Loucy (cell line): ENCODE measurements at regions not wholly inside any gene's neighbourhood (a gene's known extent, or its start where the extent isn't known, plus 50 kb on each side); places are given as distances from the start of the nearest gene placed in this dataset.

Experiments
- H2AFZ ChIP-seq: fragments of 200-600 bp; sonication (generic); 2 replicates; pipeline ENCODE4 v1.6.0; 2016; ENCODE audit warnings: antibody characterized with exemption, mild to moderate bottlenecking, low read length, moderate library complexity
- H3F3A ChIP-seq: fragments of 200-600 bp; 2 replicates; pipeline ENCODE4 v1.6.0; 2016; ENCODE audit warnings: antibody characterized with exemption, low read depth, mild to moderate bottlenecking
- H3K27me3 ChIP-seq: fragments of 200-600 bp; sonication (generic); 2 replicates; pipeline ENCODE4 v1.6.1; 2014; ENCODE audit warnings: low read length, mild to moderate bottlenecking; ENCODE audit not compliant: insufficient read depth, poor library complexity, severe bottlenecking
- H3K36me3 ChIP-seq: fragments of 200-600 bp; sonication (generic); 2 replicates; pipeline ENCODE4 v1.6.1; 2016; ENCODE audit warnings: low read length; ENCODE audit not compliant: insufficient read depth
- H3K4me1 ChIP-seq: fragments of 200-600 bp; sonication (generic); 2 replicates; pipeline ENCODE4 v1.5.1; 2014; ENCODE audit warnings: low read length, mild to moderate bottlenecking; ENCODE audit not compliant: insufficient read depth, poor library complexity, severe bottlenecking
- H3K4me2 ChIP-seq: fragments of 200-600 bp; sonication (generic); 2 replicates; pipeline ENCODE4 v1.6.0; 2014; ENCODE audit warnings: antibody characterized with exemption, low read length, low read depth, mild to moderate bottlenecking; ENCODE audit not compliant: poor library complexity, severe bottlenecking
- H3K4me3 ChIP-seq: fragments of 200-600 bp; sonication (generic); 2 replicates; pipeline ENCODE4 v1.5.1; 2014; ENCODE audit warnings: low read length, mild to moderate bottlenecking, mixed read lengths; ENCODE audit not compliant: poor library complexity, severe bottlenecking
- H3K79me2 ChIP-seq: fragments of 200-600 bp; sonication (generic); 2 replicates; pipeline ENCODE4 v1.6.1; 2014; ENCODE audit warnings: low read length; ENCODE audit not compliant: insufficient read depth
- H3K9ac ChIP-seq: fragments of 200-600 bp; sonication (generic); 2 replicates; pipeline ENCODE4 v1.6.0; 2014; ENCODE audit warnings: mild to moderate bottlenecking, low read depth, low read length, moderate library complexity; ENCODE audit not compliant: poor library complexity, severe bottlenecking
- H3K9me2 ChIP-seq: fragments of 200-600 bp; sonication (generic); replicated peaks from 2 replicates; pipeline ENCODE4 v1.6.1; 2016; ENCODE audit warnings: low read depth, low read length, mixed read lengths
- H3K9me3 ChIP-seq: fragments of 200-600 bp; sonication (generic); 2 replicates; pipeline ENCODE4 v1.6.1; 2014; ENCODE audit warnings: mild to moderate bottlenecking, antibody characterized with exemption, low read length, low read depth; ENCODE audit not compliant: insufficient read depth
- H4K20me1 ChIP-seq: fragments of 200-600 bp; sonication (generic); 2 replicates; pipeline ENCODE4 v1.6.0; 2014; ENCODE audit warnings: antibody characterized with exemption, low read length, mild to moderate bottlenecking; ENCODE audit not compliant: insufficient read depth, poor library complexity, severe bottlenecking
- CTCF ChIP-seq: fragments of 200-600 bp; sonication (generic); conservative IDR thresholded peaks from 2 replicates; pipeline ENCODE4 v1.5.1; 2014; ENCODE audit warnings: mild to moderate bottlenecking, antibody characterized with exemption, low read length
- EZH2phosphoT487 ChIP-seq: fragments of 200-600 bp; IDR thresholded peaks from 2 replicates; pipeline ENCODE4 v1.6.1; 2018; ENCODE audit warnings: antibody characterized with exemption, mild to moderate bottlenecking, moderate library complexity, borderline replicate concordance

- Histone ChIP-seq H3K4me2 (no peak overlapping the region), H3F3A (no peaks in the 10 kb centered on the region)
Observed at GRCh38 chr6:147849401-147850330, 341.2 kb downstream of the SAMD5 start.

GRCh38 chr6:147852772-147853171 lies 344.3 kb downstream of the SAMD5 start:
- no peaks in the 10 kb centered on the region for H3F3A ChIP-seq
- peaks cover 14% of the 10 kb centered on the region for H3K4me1 ChIP-seq
- no peak overlapping the region for H3K4me2 ChIP-seq
- H3K9me3 ChIP-seq = no peaks in the 10 kb centered on the region
- no peak overlapping the region for H3K4me3 ChIP-seq
- H2AFZ ChIP-seq = peak overlapping the region; percentile 71
- H3K79me2 ChIP-seq = no peaks in the 10 kb centered on the region
- H3K9me2 ChIP-seq = no peaks in the 10 kb centered on the region
- TF ChIP-seq EZH2phosphoT487 (no peak), CTCF (no peak)
- H3K36me3 ChIP-seq = no peaks in the 10 kb centered on the region
- no peak overlapping the region for H3K9ac ChIP-seq
- no peaks in the 10 kb centered on the region for H3K27me3 ChIP-seq
- no peaks in the 10 kb centered on the region for H4K20me1 ChIP-seq

More at GRCh38 chr6:147849401-147850330, 341.2 kb downstream of the SAMD5 start:
- Histone ChIP-seq H4K20me1 (no peaks in the 10 kb centered on the region), H3K9me2 (no peaks in the 10 kb centered on the region), H2AFZ (0 out of 2 replicates have a peak overlapping the region, but pooled peaks have one; percentile 23), H3K27me3 (no peaks in the 10 kb centered on the region), H3K4me1 (peaks cover 14% of the 10 kb centered on the region), H3K9ac (no peak overlapping the region), H3K9me3 (no peaks in the 10 kb centered on the region), H3K4me3 (no peak overlapping the region), H3K79me2 (no peaks in the 10 kb centered on the region), H3K36me3 (no peaks in the 10 kb centered on the region)
- TF ChIP-seq EZH2phosphoT487 (no peak), CTCF (no peak)

GRCh38 chr6:147853574-147853973 lies 345.1 kb downstream of the SAMD5 start:
- Histone ChIP-seq H3K4me3 (no peak overlapping the region), H3K79me2 (no peaks in the 10 kb centered on the region), H3K9me3 (no peaks in the 10 kb centered on the region), H3K4me2 (no peak overlapping the region), H3K4me1 (peaks cover 14% of the 10 kb centered on the region), H2AFZ (no peak overlapping the region; the same call in 1 of the 2 replicates), H4K20me1 (no peaks in the 10 kb centered on the region), H3K27me3 (no peaks in the 10 kb centered on the region), H3F3A (no peaks in the 10 kb centered on the region), H3K9me2 (no peaks in the 10 kb centered on the region), H3K36me3 (no peaks in the 10 kb centered on the region), H3K9ac (no peak overlapping the region)
- no peak for TF ChIP-seq CTCF
- TF ChIP-seq EZH2phosphoT487 = no peak
